ENCODE measurements at regions not wholly inside any gene's neighbourhood (a gene's known extent, or its start where the extent isn't known, plus 50 kb on each side); places are given as distances from the start of the nearest gene placed in this dataset.

- TF ChIP-seq CTCF (IDR thresholded peaks at IDR 0.05) (no peak), EZH2 (IDR thresholded peaks at IDR 0.05; ENCODE audit: borderline replicate concordance, insufficient read depth, low read depth, low read length, poor library complexity, severe bottlenecking) (no peak)
Observed at GRCh38 chr22:27210111-27210730, 552.8 kb downstream of the MIAT start.
